SK-N-SH (cell line): ENCODE measurements at regions not wholly inside any gene's neighbourhood (a gene's known extent, or its start where the extent isn't known, plus 50 kb on each side); places are given as distances from the start of the nearest gene placed in this dataset.

Source experiments
- CTCF ChIP-seq: fragments of 200-600 bp; sonication (generic); IDR thresholded peaks from 2 replicates; pipeline ENCODE4 v1.6.1; 2017; ENCODE audit warnings: antibody characterized with exemption, mild to moderate bottlenecking, moderate library complexity
- EP300 ChIP-seq, 2 experiments: IDR thresholded peaks; 2 replicates each; pipeline versions ENCODE4 v1.4.0 to v1.6.1; 2012; ENCODE audit warnings: borderline replicate concordance in 1 of 2, low read depth in 1 of 2, low read length in 1 of 2
- IRF3 ChIP-seq: fragments of 150-350 bp; IDR thresholded peaks from 2 replicates; pipeline ENCODE4 v1.6.1; 2016; ENCODE audit warnings: mild to moderate bottlenecking, low read depth, low read length
- NFIC ChIP-seq: IDR thresholded peaks from 2 replicates; pipeline ENCODE4 v1.4.0; 2012; ENCODE audit warnings: borderline replicate concordance
- POLR2AphosphoS5 ChIP-seq: IDR thresholded peaks from 2 replicates; pipeline ENCODE4 v1.6.1; 2012; ENCODE audit warnings: low read depth, low read length
- TEAD4 ChIP-seq: IDR thresholded peaks from 2 replicates; pipeline ENCODE4 v1.4.0; 2012; ENCODE audit warnings: mild to moderate bottlenecking, borderline replicate concordance; ENCODE audit not compliant: insufficient read depth
- USF1 ChIP-seq: IDR thresholded peaks from 2 replicates; pipeline ENCODE4 v1.4.0; 2012; ENCODE audit warnings: low read depth, borderline replicate concordance

- no peak for TF ChIP-seq IRF3
- TF ChIP-seq TEAD4 = no peak
- TF ChIP-seq EP300 (IDR thresholded peaks at IDR 0.05; ENCODE audit: borderline replicate concordance in 1 of 2, low read depth in 1 of 2, low read length in 1 of 2) = no peak
- no peak for TF ChIP-seq CTCF
- no peak for TF ChIP-seq USF1
- no peak for TF ChIP-seq NFIC
- TF ChIP-seq POLR2AphosphoS5 = no peak
Observed at GRCh38 chr4:112714922-112715901, 78.3 kb downstream of the LARP7 start.
